ENCODE measurements at regions not wholly inside any gene's neighbourhood (a gene's known extent, or its start where the extent isn't known, plus 50 kb on each side); places are given as distances from the start of the nearest gene placed in this dataset.

GRCh38 chr3:30346933-30347320 is 259.5 kb upstream of the TGFBR2 start:
- H3K23ac ChIP-seq (ENCODE audit: insufficient read length), result no peak overlapping the region
- H3K4me2 ChIP-seq (ENCODE audit: insufficient read depth in 1 of 2, low read depth in 2 of 2, low read length in 2 of 2), result no peak overlapping the region
- H3K27me3 ChIP-seq (replicated peaks in 1 of 4; ENCODE audit: control insufficient read depth in 3 of 4, extremely low read depth in 1 of 4, insufficient read depth in 3 of 4, low read length in 3 of 4), result no peaks in the 10 kb centered on the region
- H3K4me1 ChIP-seq (replicated peaks in 1 of 4; ENCODE audit: control insufficient read depth in 3 of 4, insufficient read depth in 4 of 4, low read length in 3 of 4), result no peaks in the 10 kb centered on the region
- no peak overlapping the region for H2BK12ac ChIP-seq (ENCODE audit: low read depth, low read length)
- H2BK20ac ChIP-seq (ENCODE audit: low read length), result no peak overlapping the region
- H4K8ac ChIP-seq (ENCODE audit: extremely low read depth, insufficient read depth, low read length), result no peak overlapping the region
- H4K5ac ChIP-seq (ENCODE audit: insufficient read length, low read depth, low read length), result no peak overlapping the region
- CTCF ChIA-PET (ENCODE audit: partially characterized antibody), result interaction anchor here (0.6 to 1.2 kb wide), 3 partner anchors 9 to 563 kb away, joined by 3 read pairs; no protein-coding TSS in a partner anchor
- H3K9me3 ChIP-seq (ENCODE audit: insufficient read depth in 2 of 2, low read depth in 1 of 2, low read length in 1 of 2), result no peaks in the 10 kb centered on the region
- no peak overlapping the region for H4K91ac ChIP-seq (replicated peaks; ENCODE audit: insufficient read length, low read length)
- H3K9ac ChIP-seq (replicated peaks in 1 of 4; ENCODE audit: extremely low read depth in 1 of 4, low read depth in 3 of 4, low read length in 3 of 4), result no peak overlapping the region
- no peak overlapping the region for H2BK120ac ChIP-seq (replicated peaks; ENCODE audit: low read depth, low read length)
- H3K18ac ChIP-seq (ENCODE audit: extremely low read depth, low read length), result no peak overlapping the region
- no peak overlapping the region for H3K56ac ChIP-seq (replicated peaks; ENCODE audit: insufficient read length, low read depth, low read length)
- DNase-seq (ENCODE audit: low read depth in 1 of 2, low spot score in 2 of 2) (no peak), FAIRE-seq (no peak)
- H2AFZ ChIP-seq (ENCODE audit: low read length), result no peak overlapping the region
- no peak overlapping the region for H2AK5ac ChIP-seq (ENCODE audit: low read depth, low read length)
- no peaks in the 10 kb centered on the region for H3K23me2 ChIP-seq (ENCODE audit: low read depth, low read length)
- no peak overlapping the region for H3K27ac ChIP-seq (ENCODE audit: low read depth, low read length)
- H3K79me1 ChIP-seq (ENCODE audit: low read depth, low read length), result no peaks in the 10 kb centered on the region
- no peak overlapping the region for H3K4ac ChIP-seq (replicated peaks; ENCODE audit: insufficient read length, low read depth, low read length)
- H2BK5ac ChIP-seq (ENCODE audit: low read depth, low read length), result no peak overlapping the region
- no peak overlapping the region for H2BK15ac ChIP-seq (ENCODE audit: low read length)
- no peaks in the 10 kb centered on the region for H3K36me3 ChIP-seq (ENCODE audit: control insufficient read depth in 2 of 4, insufficient read depth in 4 of 4, low read length in 3 of 4)
- POLR2A ChIA-PET (ENCODE audit: partially characterized antibody), result no interaction called here
- no peaks in the 10 kb centered on the region for H3K79me2 ChIP-seq (ENCODE audit: control insufficient read depth in 1 of 2, insufficient read depth in 2 of 2, low read length in 2 of 2)
- H4K20me1 ChIP-seq (replicated peaks in 1 of 2; ENCODE audit: control insufficient read depth in 1 of 2, insufficient read depth in 2 of 2, low read length in 2 of 2), result no peaks in the 10 kb centered on the region
- H3K4me3 ChIP-seq (ENCODE audit: extremely low read depth in 1 of 4, insufficient read depth in 2 of 4, low read depth in 3 of 4, low read length in 4 of 4), result no peak overlapping the region
- H3K14ac ChIP-seq (ENCODE audit: insufficient read length), result no peak overlapping the region
- TF ChIP-seq SIN3A (conservative IDR thresholded peaks at IDR 0.05 in 1 of 2, IDR thresholded peaks at IDR 0.05 in 1 of 2; ENCODE audit: low read depth in 1 of 2, low read length in 2 of 2) (no peak), EZH2 (IDR thresholded peaks at IDR 0.05; ENCODE audit: low read depth, low read length, severe bottlenecking) (no peak), CBX8 (IDR thresholded peaks at IDR 0.05; ENCODE audit: borderline replicate concordance, low read depth, low read length) (no peak), TCF12 (IDR thresholded peaks at IDR 0.05; ENCODE audit: low read depth, low read length) (no peak), SIX5 (IDR thresholded peaks at IDR 0.05; ENCODE audit: low read depth, low read length) (no peak), SP4 (IDR thresholded peaks at IDR 0.05; ENCODE audit: low read length) (no peak), MAFK (IDR thresholded peaks at IDR 0.05; ENCODE audit: low read depth, low read length) (no peak), CTCF (IDR thresholded peaks at IDR 0.05; ENCODE audit: control extremely low read depth in 1 of 3, insufficient read depth in 1 of 3, low read depth in 1 of 3, low read length in 3 of 3) (no peak), RNF2 (IDR thresholded peaks at IDR 0.05; ENCODE audit: borderline replicate concordance, low read depth, low read length, missing control alignments, poor library complexity, severe bottlenecking) (no peak), CTBP2 (IDR thresholded peaks at IDR 0.05; ENCODE audit: borderline replicate concordance, insufficient read depth, insufficient read length, low read length) (no peak), JUND (IDR thresholded peaks at IDR 0.05; ENCODE audit: low read length) (no peak), POU5F1 (IDR thresholded peaks at IDR 0.05; ENCODE audit: low read depth, low read length) (no peak), GABPA (IDR thresholded peaks at IDR 0.05; ENCODE audit: borderline replicate concordance, insufficient read depth, low read length) (no peak)
